ENCODE measurements at regions not wholly inside any gene's neighbourhood (a gene's known extent, or its start where the extent isn't known, plus 50 kb on each side); places are given as distances from the start of the nearest gene placed in this dataset.

DNA sequence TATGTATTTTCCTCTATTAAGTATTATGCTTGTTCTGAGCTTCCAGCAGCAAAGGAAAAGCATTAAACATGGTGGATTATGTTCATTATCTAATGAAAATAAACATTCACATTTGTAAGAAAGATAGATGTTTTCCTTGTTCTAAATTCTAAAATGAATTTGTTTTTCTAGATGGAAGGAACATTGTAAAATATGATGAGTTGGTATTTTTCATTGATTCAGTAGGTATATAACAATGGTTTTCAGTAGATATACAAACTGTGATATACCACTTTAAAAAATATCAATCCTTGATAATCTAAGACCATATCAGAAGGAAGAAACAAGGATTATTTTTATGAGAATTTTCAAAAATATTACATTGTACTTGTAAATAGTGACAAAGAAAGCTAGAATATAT, 290.6 kb upstream of the GOLIM4 start:
- DNase-seq (ENCODE audit: low spot score), result no peak

DNA sequence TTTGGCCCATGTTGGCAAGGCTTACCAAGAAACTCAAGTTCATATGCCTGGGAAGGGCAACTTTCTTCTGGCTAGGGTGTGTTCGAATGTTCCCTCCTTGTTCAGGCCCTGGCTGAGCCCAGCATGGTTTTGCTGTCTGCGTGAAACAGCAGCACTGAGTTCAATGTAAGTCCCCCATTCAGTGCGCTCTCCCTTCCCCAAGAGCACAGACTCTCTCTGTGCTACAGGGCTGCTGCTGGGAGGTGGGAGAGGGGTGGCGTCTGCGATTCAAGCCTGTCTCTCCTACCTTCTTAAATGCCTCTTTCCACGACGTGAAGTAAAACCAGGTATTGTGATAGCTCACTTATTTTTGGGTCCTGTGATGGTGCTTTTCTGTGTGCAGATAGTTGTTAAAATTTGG, 289.3 kb upstream of the GOLIM4 start:
- DNase-seq (ENCODE audit: low spot score), result no peak

DNA sequence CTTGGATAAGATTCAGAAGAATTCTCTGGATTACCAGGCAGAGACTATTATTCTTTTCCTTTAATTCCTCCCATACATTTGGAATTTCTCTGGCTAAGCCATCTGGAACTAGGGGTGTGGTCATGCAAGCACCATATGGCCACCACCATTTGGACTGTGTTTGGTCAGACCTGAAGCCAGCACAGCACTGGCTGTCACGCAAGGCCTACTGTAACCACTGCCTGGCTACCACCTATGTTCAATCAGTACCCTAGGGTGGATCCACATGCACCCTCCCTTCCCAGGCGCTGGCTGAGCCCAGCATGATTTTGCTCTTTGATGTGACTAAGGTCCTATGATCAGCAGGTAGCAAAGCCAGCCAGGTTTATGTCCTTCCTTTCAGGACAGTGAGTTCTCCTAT, 287.8 kb upstream of the GOLIM4 start:
- no peak for DNase-seq (ENCODE audit: low spot score)

DNA sequence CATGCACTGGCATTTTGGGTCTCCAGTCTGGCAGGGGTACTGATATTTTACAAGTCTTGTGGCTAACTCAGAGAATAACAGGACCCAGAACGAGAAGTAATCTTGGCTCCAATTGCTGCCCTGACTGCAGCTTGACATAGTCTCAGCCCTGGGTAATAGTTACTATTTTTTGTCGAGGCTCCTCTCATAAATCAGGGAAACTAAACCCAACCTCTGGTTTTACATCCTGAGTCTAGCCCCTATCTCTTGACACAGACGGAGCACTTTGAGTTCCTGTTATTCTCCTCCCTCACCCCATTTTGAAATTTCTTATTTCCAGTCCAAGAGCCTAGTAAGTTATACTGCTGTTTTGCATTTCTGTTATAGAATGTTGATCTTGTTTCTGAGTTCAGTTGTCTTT, 276.1 kb upstream of the GOLIM4 start:
- DNase-seq (ENCODE audit: low spot score), result no peak

DNA sequence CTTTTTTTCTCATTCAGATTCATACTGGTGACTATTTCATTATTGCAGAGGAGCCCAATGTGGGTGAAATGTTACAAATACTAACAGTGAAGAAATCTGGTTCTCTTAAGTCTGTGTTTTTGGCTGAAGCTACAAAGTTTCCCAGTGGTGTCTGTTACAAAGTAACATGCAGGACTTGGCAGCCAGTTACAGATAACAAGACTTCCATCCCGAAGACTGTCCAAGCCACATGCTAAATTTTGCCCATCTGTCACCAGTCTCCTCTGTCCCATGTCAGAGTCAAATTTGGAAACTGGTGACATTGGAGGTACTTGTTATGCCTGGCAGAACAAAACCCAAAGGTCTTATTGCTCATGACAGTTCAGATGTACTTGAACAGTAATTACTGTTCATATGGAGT, 269.2 kb upstream of the GOLIM4 start:
- no peak for DNase-seq (ENCODE audit: low spot score)

DNA sequence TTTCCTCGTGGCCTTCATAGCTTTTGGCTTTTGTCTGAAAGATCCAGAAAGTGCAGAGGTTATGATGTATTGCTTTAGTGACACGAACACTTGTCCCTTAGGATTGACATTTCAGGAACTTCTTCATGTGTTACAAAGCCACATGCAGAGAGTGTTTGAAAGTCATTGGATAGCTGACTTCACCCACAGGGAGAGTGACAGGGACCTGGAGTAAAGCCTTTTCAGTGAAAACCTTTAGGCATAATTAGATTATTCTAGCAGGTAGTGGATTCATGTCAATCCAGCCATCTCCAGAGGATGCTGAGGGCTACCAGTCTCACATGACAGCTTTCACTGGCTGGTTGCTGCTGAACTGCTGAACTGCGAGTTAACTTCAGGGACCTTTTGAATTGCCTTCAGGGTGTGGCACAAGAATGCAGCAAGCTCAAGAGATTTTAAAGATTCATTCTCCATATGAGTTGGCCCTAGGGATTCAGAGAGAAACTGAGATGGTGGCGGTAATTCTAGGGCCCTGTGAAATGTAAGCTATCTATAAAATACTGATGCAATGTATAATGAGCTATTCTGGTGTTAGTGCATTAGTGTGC, 267.0 kb upstream of the GOLIM4 start:
- no peak for DNase-seq (ENCODE audit: low spot score)

DNA sequence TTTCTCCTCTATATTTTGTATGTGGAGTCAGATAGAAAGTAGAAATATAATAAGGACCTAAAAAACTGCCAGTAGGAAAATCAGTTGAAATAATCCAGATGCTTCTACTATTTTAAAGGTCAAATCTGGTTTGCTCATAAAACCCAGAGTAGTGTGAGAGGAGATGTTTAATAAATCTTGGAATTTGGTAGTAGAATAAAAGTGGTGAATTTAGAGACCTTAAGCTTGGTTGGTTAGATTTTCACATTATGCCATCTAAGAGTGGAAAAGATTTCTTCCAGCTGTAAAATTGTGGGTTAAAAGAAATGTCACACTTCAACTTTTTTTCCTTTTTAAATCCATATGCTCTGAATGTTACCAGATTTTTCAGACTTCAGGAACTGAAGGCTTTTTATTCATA, 266.4 kb upstream of the GOLIM4 start:
- no peak for DNase-seq (ENCODE audit: low spot score)

DNA sequence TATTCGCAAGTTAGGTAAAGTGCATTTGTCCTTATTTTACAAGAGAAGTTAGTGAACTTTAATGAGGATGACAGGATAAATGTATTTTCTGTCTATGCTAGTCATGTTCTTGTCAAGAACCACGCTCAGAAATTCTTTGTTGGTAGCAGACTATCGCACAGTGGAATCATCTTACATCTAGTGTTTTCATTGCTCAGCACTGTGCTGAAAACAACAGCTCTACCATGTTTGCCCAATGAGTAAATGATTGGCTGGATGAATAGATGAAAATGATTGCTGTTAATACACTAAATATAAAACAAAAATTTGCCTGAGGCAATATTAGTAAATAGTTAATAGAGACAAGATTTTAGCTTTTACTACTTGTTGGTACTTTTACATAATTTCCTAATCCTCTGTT, 265.3 kb upstream of the GOLIM4 start:
- DNase-seq (ENCODE audit: low spot score), result no peak

DNA sequence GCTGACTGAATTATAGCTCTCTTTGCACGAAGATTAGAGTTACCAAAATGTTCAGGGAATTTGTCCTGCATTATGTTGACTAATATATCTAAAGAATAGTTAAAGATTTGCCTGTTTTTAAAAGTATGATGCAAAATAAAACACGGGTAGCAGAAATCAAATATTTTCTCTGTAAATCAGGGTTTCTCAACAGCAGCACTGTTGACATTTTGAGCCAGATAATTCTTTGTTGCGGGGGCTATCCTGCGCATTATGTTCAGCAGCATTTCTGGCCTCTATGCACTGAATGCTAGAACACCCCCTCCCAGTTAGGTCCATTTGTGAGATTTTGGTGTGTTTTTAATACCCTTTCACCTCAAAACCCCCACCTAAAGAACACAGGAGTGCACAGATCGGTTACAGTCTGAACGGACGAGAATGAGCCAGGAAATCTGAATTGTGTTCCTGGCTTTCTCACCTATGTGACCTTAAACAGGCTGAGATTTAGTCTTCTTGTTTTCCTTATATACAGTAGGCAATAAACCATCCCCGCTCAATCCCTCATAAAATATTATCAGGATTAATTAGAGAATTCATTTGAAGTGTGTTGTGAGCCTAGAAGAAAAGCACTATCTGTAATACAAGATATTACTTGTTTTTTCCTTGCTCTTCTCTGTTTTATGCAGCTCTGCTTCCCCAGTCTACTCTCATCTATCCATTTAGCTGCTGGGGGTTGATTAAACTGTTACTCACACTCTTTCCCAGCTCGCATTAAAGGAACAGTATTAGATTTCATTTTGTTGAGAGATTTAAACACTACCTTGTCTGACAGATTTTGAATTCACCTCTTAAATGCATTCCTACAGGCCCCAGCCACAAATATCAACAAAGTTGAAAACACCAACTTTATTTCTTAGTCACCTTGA, 247.5 kb upstream of the GOLIM4 start:
- no peak for DNase-seq (ENCODE audit: low spot score)

DNA sequence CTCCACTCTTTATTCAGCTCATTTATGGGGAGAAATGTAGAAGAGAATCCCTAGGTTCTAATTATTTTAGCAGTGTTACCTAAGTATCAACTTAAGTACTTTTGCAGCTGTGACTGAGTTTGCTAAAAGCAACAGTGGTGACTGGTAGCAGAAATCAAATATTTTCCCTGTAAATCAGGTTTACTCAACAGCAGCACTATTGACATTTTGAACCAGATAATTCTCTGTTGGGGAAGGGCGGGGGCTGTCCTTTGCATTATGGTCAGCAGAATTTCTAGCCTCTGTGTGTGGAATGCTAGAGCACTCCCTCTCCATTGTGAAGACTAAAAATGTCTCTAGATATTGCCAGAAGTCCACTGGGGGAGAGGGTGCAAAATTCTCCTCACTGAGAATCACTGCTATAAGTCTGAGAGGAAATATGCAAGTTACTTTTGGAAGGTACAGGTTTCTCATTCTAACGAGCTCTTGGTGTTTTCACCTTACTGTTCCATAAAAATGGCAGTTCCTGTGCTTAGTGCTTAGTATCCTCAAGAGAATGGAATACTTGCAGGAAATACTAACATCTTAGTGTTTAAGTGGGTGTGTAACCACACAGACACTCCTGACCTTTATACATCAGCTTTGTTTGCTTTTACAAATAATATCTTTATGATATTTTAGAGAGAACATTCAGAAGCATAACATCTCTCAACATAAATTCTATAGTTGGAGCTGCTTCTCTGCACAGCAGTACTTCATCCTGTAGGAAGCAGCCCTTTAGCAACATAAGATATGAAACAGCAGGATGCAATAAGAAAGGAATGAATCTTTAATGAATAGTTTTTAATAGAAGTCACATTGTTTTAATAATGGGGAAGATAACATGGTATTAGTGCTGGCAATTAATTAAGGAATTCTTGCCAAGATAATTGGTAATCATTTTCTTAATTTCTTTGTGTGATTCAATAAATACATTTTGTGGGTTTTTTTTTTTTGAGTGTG, 246.5 kb upstream of the GOLIM4 start:
- DNase-seq (ENCODE audit: low spot score), result no peak

DNA sequence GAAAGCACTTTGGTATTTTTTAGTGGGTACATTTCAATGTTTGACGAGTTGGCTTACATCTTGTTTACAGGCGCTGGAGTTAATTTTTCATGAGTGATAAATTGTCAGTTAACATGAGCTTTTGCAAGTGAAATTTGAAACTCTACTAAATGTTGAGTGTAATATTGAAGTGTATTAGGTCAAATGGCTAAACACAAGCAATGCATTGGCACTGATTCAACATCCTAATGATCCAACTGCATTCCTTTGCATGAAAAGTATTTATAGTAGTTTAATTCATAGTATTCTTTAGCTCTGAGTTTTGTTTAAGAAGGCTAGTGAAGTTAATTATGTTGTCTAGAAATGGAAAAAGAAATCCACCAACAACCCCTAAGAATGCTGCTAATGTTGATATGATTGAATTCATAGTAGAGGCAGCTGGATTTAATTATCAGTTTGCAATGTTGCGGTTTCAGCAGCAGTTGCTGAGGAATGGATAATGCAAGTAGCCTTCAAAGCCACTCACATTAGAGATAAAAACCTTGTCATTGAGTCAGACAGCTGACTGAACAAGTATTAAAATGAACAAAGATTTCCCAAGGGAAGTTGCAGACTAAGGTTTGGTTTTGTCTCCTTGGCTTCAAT, 245.6 kb upstream of the GOLIM4 start:
- DNase-seq (ENCODE audit: low spot score), result no peak

DNA sequence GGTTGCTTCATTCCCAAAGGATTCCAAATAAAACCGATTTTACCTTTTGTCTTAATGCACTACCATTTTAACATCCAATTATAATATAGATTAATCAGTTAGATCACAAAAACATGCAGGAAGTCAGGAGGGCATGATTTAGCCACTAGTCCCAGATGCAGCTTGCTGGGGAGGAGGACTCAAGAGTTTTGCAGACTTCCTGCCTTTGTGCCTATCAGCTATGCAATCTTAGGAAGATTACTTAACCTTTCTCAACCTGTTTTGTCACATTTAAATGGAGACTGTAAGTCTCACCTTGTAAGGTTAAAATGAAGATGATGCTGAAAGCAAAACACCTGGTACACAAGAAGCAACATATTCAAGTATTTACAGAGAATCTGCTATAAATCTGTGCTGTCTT, 242.4 kb upstream of the GOLIM4 start:
- no peak for DNase-seq (ENCODE audit: low spot score)

DNA sequence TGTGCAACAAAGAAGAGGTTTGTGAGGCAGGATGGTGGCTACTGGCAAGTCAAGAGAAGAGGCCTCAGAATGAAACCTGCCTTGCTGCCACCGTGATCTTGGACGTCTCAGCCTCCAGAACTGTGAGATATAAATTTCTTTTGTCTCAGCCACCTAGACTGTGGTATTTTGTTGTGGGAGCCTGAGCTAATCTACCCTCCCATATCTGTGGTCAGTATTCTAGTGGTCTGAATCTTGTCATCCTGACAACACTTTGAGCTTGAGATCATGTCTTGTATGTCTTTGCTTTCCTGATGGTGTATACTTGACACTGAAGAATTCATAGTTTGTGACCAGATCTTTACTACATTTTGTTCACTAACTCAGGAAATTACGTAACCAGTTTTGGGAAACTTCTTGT, 240.6 kb upstream of the GOLIM4 start:
- no peak for DNase-seq (ENCODE audit: low spot score)

DNA sequence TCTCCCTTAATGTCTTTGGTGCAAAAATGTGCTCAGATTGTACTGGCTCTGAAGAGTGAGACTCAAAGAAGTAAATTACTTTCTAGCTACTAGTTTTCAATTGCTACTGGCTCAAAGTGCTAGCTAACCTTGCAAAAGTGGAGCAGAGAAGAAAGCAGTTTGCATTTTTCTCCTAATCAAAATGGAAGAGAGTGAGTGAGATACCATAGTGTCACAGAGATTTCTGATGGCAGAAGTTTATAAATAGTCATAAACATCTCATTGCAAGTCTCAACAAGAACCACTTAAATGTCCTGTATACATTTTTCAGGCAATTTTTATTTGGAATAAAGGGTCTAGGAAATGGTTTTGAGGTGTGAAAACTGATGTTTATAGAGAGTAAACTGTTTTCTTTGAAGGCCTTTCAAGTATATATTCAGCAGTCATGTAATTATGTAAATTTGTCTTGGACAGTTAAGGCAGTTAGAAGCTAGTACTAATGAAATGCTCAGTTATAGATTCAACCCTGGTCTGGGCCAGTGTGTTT, 237.7 kb upstream of the GOLIM4 start:
- no peak for DNase-seq (ENCODE audit: low spot score)

DNA sequence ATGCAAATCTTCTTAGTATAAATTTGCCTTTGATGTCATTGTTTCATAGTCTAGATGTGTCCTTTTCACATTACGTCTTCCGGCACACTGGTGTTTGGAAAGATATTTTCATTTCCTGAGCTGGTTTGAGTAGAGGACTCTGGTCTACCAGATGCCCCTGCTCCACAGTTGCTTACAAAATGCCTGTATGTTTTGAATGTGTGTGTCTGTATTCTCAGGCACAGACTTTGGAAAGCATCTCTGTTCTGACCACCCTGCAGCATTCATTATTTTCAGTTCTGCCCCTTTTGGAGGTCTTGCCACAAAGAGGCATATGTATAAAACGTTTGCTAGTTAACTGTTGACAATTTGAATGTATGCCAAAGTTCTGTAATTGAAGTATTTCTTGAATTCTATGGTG, 236.0 kb upstream of the GOLIM4 start:
- DNase-seq (ENCODE audit: low spot score), result no peak

DNA sequence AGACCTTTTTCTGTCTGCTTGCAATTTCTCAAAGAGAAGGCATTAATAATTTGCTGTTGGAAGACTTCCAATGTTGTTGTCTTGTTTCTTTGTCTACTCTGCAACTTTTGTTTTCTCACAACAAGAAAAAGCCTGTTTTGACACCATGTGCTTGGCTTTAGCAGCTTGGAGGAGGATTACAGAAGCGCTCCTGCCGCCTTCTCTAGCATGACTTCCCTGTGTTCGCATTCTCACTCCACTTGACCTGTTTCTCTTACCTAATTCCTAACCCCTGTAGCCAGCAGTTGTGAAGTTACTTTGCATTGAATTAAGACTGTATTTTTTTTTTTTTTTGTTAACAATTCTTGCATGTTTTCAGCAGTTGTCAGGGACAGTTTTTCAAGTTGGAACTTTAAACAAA, 235.3 kb upstream of the GOLIM4 start:
- DNase-seq (ENCODE audit: low spot score), result no peak

DNA sequence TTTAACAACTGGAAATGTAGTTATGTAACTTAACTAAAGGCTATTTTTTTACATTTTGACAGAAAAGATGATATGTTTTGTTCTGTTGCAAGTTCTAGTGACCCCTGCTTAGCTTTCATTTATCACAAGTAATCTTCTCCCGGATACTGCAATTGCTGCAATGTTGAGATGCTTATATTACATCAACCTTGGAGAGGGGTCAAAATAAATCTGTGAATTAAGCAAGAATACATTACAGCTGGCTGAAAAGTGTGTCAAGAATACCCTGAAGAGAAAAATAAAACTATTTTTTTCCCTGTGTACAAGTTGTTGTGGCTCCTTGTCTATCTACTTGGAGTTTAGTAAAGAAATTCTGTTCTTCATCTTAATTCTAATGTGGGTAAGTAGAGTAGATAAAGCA, 232.1 kb upstream of the GOLIM4 start:
- no peak for DNase-seq (ENCODE audit: low spot score)

DNA sequence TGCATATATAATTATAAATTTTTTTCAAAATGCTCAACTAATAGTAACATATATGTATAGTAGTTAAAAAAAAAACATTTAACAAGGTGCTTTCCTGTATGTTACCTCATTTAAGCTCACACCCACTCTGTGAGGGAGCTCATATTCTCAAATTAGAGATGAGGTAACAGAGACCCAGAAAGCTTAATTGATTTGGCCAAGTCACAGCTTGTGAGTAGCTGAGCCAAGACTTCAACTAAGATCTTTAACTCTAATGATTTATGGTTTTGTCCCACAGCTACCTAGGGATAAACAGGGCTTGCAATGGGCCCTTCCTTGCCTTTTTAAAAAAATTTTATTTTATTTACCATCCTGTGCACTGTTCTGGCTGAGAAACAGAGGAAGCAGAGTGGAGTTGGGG, 230.0 kb upstream of the GOLIM4 start:
- DNase-seq (ENCODE audit: low spot score), result no peak

DNA sequence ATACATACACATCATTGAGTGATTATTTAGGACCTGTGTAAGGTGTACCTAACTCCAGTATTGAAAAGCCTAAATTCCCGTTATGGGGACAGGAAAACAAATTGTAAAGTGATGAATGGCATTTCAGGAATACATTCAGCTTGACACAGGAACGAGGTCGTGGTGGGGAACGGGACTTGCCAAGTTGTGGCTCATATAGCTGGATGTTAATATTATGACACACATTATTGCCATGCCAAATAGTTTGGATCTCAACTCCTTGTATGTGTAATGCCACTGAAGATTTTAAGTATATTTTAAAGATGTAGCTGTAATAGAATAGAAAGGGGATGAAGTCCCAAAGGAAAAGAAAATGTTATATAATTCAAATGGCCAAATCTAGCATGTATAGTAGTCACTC, 227.2 kb upstream of the GOLIM4 start:
- no peak for DNase-seq (ENCODE audit: low spot score)

DNA sequence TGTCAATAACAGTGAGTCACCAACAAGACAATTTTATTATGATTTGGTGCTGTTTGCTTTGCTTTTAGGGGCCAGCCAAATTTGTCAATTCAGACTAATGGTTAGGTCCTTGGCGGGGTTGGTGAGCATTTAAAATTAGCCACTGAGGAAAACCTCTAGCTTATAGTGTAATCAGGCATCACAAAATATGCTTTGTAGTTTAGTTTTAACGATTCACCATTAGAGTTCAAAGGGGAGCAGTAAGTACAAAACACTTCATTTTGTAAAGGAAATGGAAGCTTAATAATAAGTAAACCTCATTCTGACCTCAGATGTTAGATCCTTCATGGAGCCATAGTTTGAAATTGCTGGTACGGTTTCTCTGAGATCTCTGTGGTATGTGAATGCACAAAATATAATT, 218.4 kb upstream of the GOLIM4 start:
- no peak for DNase-seq (ENCODE audit: low spot score)

DNA sequence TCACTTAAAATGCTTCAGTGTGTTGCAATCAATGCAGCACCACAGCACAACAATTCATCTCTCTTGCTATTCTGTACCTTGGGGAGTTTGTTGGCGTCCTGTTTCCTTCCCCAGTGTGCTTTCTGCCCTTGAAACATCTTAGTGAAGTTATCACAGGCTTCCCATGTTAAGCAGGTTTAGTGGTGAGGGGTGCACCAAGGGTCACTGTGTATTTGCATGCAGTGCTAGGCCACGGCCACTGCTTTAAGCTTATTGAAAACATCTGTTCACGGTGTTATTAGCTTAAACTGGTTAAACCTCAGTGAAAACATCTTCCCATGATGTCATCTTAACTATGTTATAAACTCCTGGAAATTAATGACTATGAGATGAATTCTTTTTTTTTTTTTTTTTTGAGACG, 217.3 kb upstream of the GOLIM4 start:
- DNase-seq (ENCODE audit: low spot score), result no peak

DNA sequence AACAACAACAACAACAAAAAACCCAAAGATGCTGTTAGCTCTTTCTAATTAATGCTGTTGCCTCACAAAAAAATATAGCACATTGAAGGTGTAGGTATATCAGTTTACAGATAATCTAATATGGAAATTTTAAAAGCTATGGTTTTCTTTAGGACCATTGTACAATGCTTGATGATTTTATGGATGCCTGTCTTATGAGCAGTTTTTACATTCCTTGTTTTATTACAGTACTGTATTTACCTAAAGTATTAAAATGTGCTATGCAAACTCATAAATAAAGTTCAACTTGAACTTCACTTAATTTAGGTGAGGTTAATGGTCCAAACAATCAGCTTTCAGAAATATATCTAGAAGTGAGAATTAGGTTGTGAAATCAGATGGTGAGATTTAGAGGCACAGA, 212.2 kb upstream of the GOLIM4 start:
- no peak for DNase-seq (ENCODE audit: low spot score)
